ENCODE measurements at regions not wholly inside any gene's neighbourhood (a gene's known extent, or its start where the extent isn't known, plus 50 kb on each side); places are given as distances from the start of the nearest gene placed in this dataset.

DNA sequence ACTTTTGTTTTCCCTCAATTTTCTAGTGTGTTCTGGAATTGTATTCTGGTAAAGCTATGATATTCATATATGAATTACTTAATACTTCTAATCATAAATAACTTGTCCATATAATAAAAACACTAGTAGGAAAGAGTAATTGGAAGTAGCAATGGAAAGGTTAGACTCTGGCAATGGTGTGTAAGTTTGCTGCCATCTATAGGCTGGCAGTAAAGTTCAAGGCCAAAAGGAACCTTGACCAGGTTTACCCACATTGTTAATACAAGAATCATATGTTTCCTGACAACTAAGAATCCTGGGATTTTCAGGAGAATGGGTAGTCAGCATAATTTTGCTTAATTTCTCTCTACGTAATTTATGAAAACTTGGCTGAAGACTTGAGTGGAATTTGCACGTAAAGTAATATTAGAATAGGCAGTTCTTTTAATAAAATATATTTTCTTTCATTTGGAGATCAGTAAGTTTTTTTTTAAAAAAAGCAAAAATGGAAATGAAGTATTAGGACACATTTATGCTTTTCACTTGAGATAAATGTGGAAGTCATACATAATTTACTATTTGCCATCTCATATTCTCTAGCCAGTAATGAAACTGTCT is 926.7 kb downstream of the GALC start:
- H3K27ac ChIP-seq: no peak overlapping the region
- H3K27me3 ChIP-seq: no peaks in the 10 kb centered on the region
- intact Hi-C loops (cut with DNase I): no loop called here
- no peaks in the 10 kb centered on the region for H3K4me1 ChIP-seq
- no peak for DNase-seq
- no peaks in the 10 kb centered on the region for H3K36me3 ChIP-seq
- no peaks in the 10 kb centered on the region for H3K9me3 ChIP-seq
- H3K9ac ChIP-seq (ENCODE audit: low read depth in 2 of 2, low read length in 2 of 2): no peak overlapping the region
- H3K4me3 ChIP-seq: no peak overlapping the region
- TF ChIP-seq, protein P1, sequence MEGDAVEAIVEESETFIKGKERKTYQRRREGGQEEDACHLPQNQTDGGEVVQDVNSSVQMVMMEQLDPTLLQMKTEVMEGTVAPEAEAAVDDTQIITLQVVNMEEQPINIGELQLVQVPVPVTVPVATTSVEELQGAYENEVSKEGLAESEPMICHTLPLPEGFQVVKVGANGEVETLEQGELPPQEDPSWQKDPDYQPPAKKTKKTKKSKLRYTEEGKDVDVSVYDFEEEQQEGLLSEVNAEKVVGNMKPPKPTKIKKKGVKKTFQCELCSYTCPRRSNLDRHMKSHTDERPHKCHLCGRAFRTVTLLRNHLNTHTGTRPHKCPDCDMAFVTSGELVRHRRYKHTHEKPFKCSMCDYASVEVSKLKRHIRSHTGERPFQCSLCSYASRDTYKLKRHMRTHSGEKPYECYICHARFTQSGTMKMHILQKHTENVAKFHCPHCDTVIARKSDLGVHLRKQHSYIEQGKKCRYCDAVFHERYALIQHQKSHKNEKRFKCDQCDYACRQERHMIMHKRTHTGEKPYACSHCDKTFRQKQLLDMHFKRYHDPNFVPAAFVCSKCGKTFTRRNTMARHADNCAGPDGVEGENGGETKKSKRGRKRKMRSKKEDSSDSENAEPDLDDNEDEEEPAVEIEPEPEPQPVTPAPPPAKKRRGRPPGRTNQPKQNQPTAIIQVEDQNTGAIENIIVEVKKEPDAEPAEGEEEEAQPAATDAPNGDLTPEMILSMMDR (IDR thresholded peaks at IDR 0.05): no peak

DNA sequence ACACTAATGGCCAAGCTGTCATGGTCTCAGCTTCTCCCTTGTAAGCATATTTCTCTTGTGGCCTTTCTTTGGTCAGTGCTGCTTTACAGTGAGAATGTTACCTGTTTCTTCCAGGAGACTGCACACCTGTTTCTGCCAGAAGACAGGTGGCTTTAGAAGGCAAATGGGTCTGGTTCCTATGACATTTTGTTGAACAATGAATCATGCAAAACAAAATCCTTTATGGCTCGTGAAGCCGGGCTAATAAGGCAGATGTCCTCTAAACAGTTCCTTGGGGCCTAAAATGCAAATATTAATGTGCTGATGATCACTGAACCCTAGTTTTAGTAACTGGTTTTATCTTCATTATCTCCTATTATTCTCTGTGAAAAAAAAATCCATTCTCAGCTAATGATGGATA is 927.6 kb downstream of the GALC start:
- intact Hi-C loops (cut with DNase I): no loop called here
- H3K9me3 ChIP-seq: no peaks in the 10 kb centered on the region
- H3K4me1 ChIP-seq: no peaks in the 10 kb centered on the region
- no peaks in the 10 kb centered on the region for H3K27me3 ChIP-seq
- H3K9ac ChIP-seq (ENCODE audit: low read depth in 2 of 2, low read length in 2 of 2): no peak overlapping the region
- no peaks in the 10 kb centered on the region for H3K36me3 ChIP-seq
- H3K27ac ChIP-seq: no peak overlapping the region
- H3K4me3 ChIP-seq: no peak overlapping the region
- TF ChIP-seq, protein P1 (IDR thresholded peaks at IDR 0.05): no peak
- DNase-seq: no peak

DNA sequence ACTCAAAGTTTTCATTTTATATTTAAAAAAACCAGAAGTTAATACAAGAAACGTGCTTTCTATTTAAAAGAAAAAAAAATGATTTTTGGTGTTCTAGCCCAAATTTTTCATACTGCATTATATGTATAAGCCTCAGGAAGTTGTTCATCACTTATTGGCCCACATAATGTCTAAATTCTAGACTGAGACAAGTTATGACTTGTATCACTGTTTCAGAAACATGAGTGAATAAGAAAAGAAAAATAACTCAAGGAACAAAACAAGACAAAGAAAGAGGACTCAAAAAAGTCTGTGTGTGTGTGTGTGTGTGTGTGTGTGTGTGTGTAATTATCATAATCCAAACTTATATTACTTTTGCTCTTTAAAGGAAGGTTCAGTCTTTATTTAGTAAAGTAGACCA is 929.8 kb downstream of the GALC start:
- no peaks in the 10 kb centered on the region for H3K27me3 ChIP-seq

DNA sequence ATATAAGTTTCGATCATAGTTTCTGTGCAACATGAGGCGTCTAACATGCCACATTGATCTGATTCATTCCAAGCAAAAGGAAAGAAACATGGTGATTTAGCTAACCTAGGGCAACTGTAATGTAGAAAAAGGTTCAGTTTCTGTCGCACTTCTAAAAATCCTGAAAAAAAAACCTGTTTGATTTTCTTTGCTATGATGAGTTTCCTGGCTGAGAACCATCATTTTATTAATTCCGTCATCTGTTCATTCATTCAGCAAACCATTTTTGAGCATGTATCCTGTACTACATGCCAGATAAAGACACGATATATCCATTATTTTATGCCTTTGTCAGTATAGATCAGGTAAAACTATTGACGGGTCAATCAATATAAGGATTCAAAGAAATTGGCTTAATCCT is 932.6 kb downstream of the GALC start:
- TF ChIP-seq, protein P1 (IDR thresholded peaks at IDR 0.05): no peak
- Histone ChIP-seq H3K9ac (ENCODE audit: low read depth in 2 of 2, low read length in 2 of 2) (no peak overlapping the region), H3K4me1 (no peaks in the 10 kb centered on the region), H3K9me3 (no peaks in the 10 kb centered on the region), H3K36me3 (no peaks in the 10 kb centered on the region), H3K4me3 (no peak overlapping the region), H3K27me3 (no peaks in the 10 kb centered on the region), H3K27ac (no peak overlapping the region)
- intact Hi-C loops (cut with DNase I): no loop called here
- DNase-seq: no peak

More for the DNA sequence above, 929.8 kb downstream of the GALC start:
- no peak for DNase-seq
- no peaks in the 10 kb centered on the region for H3K9me3 ChIP-seq
- no peak overlapping the region for H3K27ac ChIP-seq
- TF ChIP-seq, protein P1 (IDR thresholded peaks at IDR 0.05): no peak
- H3K9ac ChIP-seq (ENCODE audit: low read depth in 2 of 2, low read length in 2 of 2): no peak overlapping the region
- intact Hi-C loops (cut with DNase I): no loop called here
- H3K4me3 ChIP-seq: no peak overlapping the region
- H3K4me1 ChIP-seq: no peaks in the 10 kb centered on the region
- H3K36me3 ChIP-seq: no peaks in the 10 kb centered on the region

DNA sequence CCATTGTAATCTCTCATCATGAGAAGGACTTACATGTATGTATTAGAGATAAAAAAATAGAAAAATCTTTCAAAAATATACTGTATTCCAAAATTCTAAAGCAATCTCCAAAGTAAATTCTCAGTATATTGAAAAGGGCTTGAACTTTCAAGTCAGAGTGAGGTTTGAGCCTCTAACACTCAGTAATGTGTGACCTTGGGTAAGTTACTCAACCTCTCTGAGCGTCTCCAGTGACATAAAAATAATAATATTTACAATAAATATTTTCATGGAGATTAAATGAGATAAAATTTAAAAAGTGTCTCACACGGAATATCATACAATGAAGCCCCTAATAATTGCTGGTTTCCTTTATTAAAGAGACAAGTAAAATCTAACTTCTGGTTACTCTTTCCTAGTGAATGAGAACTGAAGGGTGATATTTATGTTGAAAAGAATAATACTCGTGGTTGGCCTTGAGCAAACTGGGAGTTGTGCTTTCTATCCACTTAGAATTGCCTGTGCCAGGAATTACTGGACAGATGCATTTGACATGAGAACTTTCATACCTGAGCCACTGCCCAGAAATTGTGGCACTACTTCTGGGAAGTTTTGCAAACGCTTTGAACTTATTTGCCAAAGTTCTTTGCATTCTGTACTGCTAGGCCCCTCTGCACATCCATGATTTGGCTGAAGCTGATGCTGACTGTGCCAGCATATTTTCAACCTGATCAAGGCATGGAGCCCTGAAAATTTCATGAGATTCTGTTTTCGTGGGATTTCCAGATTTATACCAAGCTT is 933.7 kb downstream of the GALC start:
- Histone ChIP-seq H3K4me1 (no peaks in the 10 kb centered on the region), H3K9me3 (no peaks in the 10 kb centered on the region), H3K9ac (ENCODE audit: low read depth in 2 of 2, low read length in 2 of 2) (no peak overlapping the region), H3K36me3 (no peaks in the 10 kb centered on the region), H3K4me3 (no peak overlapping the region), H3K27me3 (no peaks in the 10 kb centered on the region), H3K27ac (no peak overlapping the region)
- TF ChIP-seq, protein P1 (IDR thresholded peaks at IDR 0.05): no peak
- no peak for DNase-seq
- intact Hi-C loops (cut with DNase I): no loop called here

Measured in colonic mucosa (tissue), 4 donors.